Hippocampal formation (tissue), 2 donors: ENCODE measurements at regions not wholly inside any gene's neighbourhood (a gene's known extent, or its start where the extent isn't known, plus 50 kb on each side); places are given as distances from the start of the nearest gene placed in this dataset.
"Not testable (repeated sequence)": the region's sequence is repeated elsewhere in the genome, so short reads cannot be mapped to it uniquely, and the experiment has no call there.

Experiments used
- DNase-seq, 2 donors: peaks; one replicate each; lab custom pipeline; 2025; lab: John Stamatoyannopoulos, UW

DNA sequence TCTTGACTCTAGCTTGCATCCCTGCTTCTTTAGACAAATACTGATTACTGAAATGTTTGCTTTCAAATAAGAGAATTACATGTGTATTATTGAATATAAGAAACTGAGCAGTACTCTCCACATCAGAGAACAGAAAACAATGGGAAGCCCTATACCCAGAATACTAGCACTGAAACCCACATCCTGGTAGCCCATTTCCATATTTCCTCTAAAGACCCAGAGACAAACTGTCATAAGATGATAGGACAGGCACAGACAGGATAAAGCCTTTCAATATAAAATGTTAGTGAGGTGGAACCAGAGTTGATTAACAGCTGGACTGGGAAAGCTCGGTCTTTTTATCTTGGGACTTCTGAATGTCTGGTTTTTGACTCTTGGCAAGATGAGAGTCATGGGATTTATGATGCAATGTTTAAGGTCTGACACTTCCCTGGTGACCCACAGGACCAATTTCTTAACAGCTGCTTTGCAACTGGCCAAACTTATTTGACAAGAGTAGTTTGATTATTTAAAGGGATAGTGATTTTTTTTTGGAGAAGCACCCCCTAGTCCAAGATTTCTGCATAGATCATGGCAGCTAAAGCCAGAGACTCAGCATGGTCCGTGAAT, 166.9 kb upstream of the ATXN7L3B start:
- DNase-seq, result no peak

DNA sequence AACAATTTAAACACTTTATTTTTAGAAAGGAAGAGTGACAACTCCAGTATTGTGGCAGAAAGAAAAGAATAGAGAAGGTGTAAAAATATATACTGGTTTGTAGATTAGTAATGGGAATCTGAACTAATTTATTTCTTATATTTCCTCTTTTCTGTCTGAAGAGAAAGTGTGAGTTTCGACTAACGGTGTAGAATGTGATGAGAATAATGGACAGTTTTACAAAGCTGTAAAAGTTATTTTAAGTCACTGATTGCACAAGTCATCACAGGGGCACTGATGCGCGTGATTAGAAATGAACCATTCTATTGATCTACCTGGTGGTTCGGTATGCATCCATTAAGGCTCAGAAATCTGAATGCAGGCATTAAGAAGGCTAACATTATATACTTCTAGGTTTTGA, 158.5 kb upstream of the ATXN7L3B start:
- DNase-seq, result no peak

DNA sequence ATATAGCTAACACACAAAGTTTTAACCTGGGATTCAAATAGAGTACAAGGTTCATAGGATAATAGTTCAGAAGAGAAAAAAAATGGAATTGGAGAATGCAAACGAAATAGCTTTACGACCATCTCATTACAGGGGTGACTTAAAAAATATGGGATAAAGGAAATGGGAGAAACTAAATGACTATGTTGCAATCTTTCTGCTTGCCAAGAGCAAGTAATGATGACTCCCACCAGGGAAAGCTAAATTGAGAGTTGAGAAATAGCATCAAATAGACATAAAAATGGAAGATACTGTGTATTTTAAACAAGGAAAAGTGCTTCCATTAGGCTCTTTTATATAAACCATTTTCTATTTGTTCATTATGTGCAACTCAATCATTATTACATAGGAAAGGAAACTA, 155.7 kb upstream of the ATXN7L3B start:
- no peak for DNase-seq

DNA sequence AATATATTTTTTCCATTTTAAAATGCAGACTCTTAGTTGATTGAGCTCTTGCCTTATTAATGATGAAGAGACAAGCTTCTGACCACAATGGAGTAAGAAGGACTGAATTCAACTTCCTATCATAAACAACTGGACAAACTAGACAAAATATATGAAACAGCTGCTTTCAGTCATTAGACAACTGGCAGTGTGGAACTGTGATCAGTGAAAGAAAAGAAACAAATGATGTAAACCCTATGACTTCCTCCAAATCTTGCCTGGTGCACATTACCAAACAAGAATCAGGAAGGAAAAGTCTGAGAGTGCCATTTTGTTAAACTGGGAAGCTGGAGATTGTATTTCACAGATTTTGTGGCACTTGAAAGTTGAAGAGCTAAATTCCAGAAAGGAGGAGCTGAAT, 154.7 kb upstream of the ATXN7L3B start:
- no peak for DNase-seq

DNA sequence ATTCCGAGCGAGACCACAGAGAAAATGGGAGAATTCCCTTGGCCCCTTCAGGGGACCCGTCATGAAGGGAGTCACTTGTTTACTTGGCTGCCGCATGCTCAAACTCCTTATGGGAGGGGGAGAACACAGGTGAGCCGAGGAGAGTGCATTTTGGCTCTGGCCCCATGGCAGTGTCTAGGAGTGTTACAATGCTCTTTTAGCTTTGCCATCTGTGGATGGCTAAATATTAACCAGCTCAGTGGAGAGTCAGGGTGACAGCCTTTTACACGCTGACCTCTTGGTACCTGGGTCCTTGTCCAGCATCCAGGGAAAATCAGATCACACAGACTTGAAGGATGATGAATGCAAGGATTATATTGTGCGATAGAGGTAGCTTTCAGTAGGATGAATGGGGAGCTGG, 146.4 kb upstream of the ATXN7L3B start:
- DNase-seq, result no peak

DNA sequence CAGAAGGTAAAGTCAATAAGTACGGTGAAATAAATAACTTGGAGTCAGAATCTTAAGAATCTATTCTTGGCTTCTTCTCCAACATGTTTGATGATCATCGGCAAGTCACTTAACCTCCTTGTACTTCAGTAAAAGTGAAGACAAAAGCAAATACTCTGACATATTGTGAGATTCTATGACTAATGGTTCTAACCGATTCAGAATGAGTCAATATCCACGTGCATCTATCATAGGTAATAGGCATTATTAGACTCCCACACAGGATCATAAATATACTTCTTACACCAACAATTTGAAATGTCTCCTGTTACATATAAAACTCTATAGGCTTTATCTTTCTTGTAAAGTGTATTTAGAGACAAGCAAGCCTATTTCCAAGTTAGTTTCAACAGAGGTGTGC, 144.4 kb upstream of the ATXN7L3B start:
- no peak for DNase-seq

DNA sequence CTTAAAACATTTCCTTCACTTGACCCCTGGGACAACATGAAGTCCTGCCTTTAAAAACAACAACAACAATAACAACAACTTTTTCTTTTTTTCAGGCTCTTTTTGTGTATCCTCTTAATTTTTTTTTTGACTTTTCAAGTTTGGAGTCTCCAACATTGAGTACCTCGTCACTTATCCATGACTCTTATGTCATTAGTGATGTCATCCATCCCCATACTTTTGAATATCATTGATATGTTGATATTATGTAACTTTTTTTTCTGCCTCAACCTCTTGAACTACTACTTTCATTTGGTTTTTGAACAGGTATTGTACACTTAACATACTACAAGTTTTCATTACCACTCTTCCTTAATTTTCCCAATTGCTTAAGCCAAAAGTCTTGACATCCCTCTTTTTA, 143.0 kb upstream of the ATXN7L3B start:
- no peak for DNase-seq

DNA sequence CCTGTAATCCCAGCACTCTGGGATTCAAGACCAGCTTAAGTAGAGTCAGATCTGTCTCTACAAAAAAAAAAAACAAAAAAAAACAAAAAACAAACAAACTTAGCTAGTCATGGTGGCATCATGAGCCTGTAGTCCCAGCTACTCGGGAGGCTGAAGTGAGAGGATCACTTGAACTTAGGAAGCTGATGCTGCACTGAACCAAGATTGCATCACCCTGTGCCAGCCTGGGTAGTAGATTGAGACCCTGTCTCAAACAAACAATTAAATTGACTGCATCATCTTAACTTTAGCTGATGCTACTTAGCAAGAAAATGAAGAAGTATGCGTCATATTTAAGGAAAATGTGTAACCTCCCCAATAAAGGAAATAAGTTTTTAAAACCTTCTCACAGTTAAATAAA, 136.6 kb upstream of the ATXN7L3B start:
- no peak for DNase-seq

DNA sequence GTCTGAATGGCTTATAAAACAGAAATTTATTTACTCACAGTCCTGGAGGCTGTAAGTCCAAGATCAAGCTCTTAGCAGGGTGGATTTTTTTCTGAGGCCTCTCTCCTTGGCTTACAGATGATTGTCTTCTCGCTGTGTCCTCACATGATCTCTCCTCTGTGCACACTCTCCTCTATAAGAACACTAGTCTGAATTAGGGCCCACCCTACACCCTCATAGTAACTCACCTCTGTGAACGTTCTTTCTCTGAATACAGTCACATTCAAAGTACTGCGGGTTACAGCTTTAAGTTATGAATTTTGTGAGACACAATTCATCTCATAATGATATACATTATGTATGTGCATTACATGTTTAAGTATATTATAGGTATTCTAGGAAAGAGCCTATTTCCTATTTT, 135.7 kb upstream of the ATXN7L3B start:
- peak in 1 of 2 donors; percentile 28 for DNase-seq

DNA sequence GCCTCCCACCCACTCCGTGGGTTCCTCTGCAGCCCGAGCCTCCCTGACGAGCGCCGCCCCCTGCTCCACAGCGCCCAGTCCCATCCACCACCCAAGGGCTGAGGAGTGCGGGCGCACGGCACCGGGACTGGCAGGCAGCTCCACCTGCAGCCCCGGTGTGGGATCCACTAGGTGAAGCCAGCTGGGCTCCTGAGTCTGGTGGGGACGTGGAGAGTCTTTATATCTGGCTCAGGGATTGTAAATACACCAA, 134.5 kb upstream of the ATXN7L3B start:
- not testable (repeated sequence) for DNase-seq

DNA sequence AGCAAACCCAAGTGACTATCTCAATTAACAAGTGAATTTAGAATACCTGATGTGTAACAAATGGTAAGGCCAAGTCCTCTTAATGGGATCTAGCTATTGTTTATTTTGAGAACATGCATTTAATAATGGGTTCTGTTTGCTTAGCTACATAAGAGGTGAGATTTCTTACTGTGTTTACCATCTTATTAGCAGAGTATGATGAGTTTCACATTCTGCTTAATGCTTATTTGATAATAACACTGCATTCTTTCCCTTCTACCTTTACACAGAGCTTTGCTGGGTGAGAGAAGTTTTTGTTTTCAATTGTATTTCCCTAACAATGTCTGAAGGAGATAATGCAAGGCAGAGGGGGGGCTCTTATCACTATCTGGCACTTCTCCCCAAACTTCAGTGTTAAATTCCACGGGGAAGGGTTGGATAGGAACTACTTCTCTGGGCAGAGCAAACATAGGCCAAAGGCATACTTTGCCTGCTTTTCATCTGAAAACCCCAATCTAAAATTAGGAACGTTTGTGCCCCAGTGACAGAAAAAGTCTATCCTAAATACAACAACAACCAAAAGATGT, 129.0 kb upstream of the ATXN7L3B start:
- no peak for DNase-seq

DNA sequence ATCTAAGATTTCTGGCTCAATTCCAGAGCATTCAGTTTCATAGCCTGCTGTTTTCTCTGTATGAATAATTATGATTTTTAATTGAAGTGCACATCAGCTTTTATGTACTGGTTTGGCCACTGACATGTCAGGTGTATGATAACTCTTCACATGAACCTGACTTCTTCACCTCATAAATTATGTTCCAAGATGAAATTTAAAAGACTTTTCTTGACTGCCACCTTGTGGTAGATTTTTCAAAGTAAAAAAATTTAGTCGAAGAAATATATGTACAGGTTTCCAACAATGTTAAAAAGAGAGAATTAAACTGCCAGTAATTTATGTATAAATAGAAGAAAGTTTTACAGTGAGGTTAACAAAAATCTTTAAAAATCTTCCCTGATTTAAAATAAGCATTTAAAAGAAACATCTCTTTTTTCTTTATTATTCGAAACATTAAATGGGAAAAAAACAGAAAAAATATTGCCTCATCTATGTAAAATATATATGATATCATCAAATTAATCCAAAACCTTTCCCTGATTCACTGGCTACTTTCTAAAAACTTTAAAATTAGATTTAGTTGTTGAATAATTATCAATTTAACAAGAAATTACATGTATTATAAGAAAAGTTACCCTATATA, 124.9 kb upstream of the ATXN7L3B start:
- DNase-seq, result peak in 1 of 2 donors; percentile 48

DNA sequence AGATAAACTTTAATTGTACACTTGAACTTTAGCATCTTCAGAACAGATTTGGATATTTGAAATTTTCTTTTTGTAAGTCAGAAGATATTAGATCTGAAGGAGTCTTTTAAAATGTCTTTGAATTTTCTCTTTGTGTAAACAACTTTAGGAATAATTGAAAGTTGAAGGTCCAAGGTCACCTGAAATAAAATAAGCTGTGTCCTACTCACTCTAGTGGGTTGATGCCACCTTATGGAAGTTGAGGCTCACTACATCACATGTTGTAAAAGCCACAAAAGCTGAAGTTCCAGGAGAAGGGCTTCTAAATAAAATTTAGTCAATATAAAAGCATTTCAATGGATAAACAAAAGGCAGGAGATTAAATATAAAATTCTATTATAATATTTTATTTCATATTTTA, 122.0 kb upstream of the ATXN7L3B start:
- peak in 1 of 2 donors; percentile 41 for DNase-seq

DNA sequence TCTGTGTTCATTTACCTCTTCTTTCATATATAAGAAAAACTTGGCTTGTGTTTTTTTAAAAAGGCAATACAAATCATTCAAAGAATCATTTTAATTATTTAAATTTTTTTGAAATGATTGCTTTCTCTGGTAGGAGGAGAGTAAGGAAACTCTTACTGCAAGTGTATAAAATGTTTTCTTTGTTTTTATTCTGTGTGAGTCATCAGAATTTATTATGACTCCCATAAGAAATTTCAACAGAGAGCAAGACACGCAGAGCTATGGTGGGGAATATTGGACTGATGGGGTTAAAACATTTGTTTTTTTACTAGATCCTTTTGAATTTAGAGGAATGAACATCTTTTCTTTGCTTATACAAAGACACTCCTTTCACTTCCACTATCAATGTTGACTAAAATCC, 119.1 kb upstream of the ATXN7L3B start:
- no peak for DNase-seq

DNA sequence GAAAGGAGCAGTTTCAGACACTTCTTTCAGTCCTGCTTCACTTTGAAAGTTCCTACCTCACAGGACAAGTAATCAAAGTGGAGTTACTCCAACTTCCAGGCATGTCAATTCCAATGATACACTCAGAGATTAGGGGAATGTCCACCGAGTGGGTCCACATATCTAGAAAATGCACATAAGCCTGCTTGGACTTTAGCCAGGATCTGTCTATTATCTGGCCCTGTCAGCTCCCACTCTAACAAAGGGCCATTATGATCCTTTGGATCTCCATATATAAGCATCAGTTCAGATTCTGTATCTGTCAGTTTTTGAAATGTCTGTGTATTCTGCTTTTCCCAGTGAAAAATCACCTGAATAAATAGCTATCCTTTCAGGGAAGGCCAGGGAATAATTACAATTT, 112.9 kb upstream of the ATXN7L3B start:
- peak in 1 of 2 donors; percentile 47 for DNase-seq

DNA sequence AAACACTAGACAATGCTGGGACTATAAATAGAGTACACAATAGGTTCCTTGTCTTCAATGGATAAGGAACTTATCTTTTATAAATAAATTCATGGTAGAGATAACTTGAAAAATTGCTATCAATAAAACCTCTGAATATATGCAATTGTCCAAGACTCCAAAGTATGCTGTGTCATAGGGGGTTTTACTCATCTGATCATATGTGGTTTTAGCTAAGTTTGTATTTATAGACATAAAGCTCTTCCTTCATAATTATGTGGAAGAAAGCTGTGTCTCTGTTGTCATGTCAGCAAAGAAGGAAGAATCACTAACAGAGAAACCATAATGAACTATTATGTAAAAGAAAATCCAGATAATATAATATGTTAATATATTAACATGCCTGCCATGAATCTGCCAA, 111.5 kb upstream of the ATXN7L3B start:
- no peak for DNase-seq

DNA sequence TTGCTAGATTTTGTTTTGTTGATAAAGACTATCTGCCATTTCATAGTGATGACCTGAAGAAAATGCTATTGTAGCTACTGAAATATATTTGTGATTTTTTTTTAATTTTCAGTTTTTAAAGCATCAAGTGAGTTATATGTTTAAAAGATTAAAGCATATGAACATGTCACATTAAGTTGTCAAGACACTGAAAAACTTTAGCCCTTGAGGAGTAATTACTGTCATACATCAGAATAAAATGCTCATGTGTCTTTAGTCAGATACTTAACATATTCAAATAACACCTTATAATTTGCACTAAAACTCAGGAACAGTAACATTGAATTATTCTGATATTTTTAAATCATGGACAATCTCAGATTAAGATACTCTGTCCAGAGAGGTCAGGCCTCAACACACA, 108.1 kb upstream of the ATXN7L3B start:
- no peak for DNase-seq

DNA sequence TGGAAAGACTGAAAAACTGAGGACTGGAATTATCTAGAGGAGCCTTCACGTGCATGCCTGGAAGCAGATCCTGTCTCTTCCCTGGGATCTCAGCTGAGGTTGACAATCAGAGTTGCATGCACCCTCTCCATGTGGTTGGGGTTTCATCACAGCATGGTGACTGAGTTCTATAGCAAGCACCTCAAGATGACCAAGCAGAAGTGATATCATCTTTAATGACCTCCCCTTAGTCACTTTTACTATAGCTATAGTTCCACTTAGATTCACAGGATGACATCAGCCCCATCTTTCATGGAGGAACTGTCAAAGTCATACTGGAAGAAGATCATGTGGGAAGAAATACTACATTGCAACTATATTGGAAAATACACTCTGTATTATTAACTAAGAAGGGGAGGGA, 105.8 kb upstream of the ATXN7L3B start:
- DNase-seq, result no peak

DNA sequence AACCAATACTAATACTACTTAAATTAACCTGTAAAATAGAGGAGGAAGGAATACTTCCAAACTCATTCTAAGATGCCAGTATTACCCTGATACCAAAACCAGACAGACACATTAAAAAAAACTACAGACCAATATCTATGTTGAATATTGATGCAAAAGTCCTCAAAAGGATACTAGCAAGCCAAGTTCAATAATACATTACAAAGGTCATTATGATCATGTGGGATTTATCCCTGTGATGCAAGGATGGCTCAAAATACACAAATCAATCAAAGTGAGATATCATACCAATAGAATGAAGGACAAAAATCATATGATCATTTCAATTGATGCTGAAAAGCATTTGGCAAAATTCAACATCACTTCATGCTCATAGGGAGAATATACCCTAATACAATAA, 97.2 kb upstream of the ATXN7L3B start:
- DNase-seq, result no peak

DNA sequence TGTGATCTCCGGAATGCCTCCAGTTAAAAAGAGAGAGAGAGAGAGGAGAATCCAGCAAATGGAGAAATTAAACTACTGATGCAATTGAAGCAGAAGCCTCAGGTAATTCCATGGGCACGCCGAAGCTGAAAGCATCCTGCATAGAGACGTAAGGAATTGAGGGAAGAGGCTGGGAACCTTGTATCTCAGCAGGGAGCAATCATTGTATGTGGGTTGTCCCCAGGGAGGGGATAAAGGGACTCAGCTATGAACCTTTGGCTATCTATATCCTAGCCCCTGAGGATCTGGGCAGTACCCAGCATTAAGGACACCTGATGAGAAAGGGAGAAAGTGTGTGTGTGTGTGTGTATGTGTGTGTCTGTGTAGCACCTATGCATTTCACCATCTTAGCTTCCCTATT, 95.8 kb upstream of the ATXN7L3B start:
- DNase-seq, result no peak

DNA sequence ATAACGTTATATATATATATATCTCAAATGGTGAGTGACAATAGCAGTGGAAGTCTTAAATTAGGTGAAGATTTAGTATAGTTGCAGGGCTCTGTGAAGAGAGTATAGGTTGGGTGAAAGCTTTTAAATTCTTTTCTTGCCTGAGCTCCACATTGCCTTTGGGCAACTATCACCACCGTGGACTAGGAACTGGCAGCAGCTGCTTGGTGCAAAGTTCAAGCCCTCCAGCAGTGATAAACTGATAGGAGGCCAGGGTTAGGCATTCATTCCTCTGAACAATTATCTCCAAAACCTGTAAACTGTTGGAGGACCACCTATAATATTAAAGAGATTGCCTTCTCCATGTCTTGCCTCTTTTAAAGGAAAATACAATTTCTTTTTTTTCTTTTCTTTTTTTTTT, 91.2 kb upstream of the ATXN7L3B start:
- no peak for DNase-seq

DNA sequence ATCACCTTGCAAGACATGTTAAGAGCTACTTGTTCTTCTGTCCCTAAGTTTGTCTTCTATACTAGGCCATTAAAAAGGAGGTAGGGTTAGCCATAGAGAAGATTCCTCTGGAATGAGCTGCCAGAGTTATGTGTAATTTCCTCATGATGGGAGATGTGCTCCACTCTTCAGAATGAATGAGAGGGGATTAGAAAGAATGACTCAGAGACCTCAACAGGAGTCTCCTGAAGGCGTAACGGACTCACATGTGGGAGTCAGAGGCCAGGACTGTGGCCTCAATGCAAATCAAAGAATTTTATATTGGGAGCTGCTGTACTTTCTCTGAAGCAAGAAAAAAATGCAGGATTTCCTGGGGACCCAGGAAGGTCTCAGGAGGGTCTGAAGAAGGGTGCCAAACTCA, 87.8 kb upstream of the ATXN7L3B start:
- DNase-seq, result no peak

DNA sequence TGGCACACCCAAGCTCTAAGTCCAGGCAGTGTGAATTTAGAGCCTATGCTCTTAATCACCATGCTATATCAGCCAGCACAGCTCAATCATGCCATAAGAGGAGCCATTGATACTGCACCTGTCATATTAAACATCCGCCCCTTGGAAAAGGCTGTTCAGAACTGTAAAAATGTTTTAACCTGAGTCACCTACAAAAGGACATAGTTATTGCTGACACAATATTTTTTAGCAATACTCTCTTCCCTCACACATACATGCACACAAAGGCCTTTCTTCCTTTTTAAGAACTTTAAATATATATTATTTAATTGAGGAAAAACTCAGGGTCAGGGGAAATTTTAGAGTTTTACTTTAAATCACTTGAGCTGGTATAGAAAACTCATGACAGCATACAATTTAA, 83.5 kb upstream of the ATXN7L3B start:
- no peak for DNase-seq

DNA sequence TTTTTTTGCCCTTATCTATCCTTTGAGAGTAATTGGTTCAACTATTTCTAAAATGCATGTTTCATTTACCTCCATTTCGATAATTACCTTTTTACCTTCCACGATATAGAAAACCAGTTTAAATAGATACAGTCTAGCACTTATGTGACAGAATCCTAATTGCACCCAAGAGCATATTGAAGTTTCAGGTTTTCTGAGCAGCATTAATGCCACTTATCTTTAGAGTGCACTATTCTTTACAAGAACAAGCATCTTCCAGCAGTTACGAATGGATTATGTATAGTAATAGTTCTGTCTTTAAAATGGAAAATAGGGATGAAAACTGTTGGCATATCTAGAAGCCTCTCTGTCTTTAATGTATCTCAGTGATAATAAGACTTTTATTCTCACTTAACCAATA, 82.2 kb upstream of the ATXN7L3B start:
- DNase-seq, result no peak
